ENCODE measurements at regions not wholly inside any gene's neighbourhood (a gene's known extent, or its start where the extent isn't known, plus 50 kb on each side); places are given as distances from the start of the nearest gene placed in this dataset.

DNA sequence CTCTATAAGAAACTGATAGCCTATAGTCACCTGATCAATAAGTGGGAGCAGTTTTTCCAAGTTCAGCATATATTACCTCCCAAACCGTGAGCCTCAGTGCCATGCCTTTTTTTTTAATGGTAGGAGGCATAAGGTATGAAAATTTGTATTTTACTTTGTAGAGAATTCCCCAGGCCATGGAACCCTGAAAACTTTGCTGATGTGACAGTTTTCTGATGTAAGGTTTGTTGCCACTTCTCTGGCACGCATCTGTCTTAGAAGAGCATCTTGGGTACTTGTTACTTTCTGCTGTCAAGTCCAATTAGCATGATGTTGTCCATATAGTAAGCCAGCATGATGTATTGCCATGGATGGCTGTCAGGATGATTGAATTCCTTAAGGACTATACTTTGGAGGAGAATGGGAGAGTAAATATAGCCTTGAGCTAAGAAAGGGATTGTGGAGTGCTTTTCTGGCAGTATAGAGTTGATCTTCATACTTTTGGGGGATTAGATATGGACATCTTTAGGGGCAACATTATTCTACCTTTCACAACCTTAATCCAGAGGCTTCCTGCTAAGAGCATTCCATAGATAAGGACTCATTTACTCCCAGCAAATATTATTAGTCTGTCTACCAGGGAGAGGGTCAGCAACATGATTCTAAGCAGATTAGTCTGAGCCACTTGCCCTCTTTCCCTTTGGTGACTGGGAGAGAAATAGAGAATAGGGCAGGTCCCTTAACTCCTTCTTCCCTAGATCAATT is 389.6 kb downstream of the YTHDC2 start:
- no peak for DNase-seq (ENCODE audit: low spot score)

GRCh38 chr5:113909782-113910181 is 396.3 kb downstream of the YTHDC2 start:
- no peak for DNase-seq (ENCODE audit: low spot score)

DNA sequence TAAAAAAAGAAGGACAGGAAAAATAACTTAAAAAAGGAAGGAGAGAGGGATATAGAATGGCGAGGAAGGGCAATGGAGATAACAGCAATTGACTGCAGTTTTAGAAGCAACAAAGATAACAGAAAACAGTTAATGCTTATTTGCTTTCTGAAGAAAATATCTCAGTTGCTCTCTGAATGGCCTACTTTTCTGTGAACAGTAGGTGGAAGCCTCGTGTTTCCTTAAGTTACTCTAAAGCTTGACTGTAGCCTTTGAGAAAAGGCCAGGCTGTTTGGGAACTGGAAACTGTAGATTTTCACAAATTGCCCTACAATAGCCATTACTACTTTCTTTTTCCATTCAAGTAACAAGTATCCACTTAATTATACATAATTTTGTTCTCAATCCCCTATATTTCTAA is 404.5 kb downstream of the YTHDC2 start:
- no peak for DNase-seq (ENCODE audit: low spot score)

GRCh38 chr5:113922343-113922742 is 408.8 kb downstream of the YTHDC2 start:
- no peak for DNase-seq (ENCODE audit: low spot score)

- DNase-seq (ENCODE audit: low spot score), result no peak
Measured at GRCh38 chr5:113935453-113935852, 422.0 kb downstream of the YTHDC2 start.

GRCh38 chr5:113937301-113937700 is 423.8 kb downstream of the YTHDC2 start:
- DNase-seq (ENCODE audit: low spot score), result no peak

GRCh38 chr5:113939988-113940387 is 421.9 kb upstream of the KCNN2 start:
- DNase-seq (ENCODE audit: low spot score), result no peak

DNA sequence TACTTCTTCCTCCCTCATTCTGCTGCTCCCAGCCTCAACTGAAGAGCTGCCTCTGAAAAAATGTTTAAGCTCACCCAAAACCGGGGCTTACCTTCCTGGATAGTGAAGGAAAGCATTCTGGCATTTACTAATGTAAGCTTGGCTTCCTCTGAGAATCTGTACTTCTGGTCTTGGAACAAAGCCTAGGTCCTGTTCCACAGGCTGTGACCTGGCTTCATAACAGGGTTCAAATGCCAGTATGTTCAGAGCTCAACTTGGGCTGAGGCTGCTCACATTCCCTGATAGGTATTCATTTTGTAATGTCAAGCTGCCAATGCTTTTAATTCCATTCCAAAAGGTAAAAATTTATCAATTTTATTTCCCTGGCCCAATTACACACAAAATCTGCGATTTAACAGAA is 411.7 kb upstream of the KCNN2 start:
- no peak for DNase-seq (ENCODE audit: low spot score)

GRCh38 chr5:113965225-113965624 is 396.6 kb upstream of the KCNN2 start:
- no peak for DNase-seq (ENCODE audit: low spot score)

GRCh38 chr5:113969901-113970300 is 392.0 kb upstream of the KCNN2 start:
- no peak for DNase-seq (ENCODE audit: low spot score)

DNA sequence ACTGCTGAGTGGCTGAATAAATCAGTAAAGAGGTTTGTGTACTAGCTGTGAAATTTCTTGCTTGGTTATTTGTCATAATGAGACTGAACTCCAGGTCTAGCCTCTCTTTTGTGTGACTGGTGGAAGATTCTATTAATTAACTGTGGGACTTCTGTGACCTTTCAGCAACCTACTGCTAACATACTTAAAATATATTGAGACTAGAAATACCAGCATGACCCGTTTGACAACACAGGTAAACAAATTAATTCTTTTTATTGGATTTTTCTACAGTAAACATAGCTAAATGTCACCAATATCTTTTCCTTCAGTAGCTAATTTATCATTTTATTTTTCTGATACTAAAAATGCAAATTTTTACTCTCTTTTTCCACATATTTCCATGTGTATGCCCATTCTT is 390.4 kb upstream of the KCNN2 start:
- DNase-seq (ENCODE audit: low spot score), result no peak

GRCh38 chr5:113974976-113975375 is 386.9 kb upstream of the KCNN2 start:
- DNase-seq (ENCODE audit: low spot score), result no peak

DNA sequence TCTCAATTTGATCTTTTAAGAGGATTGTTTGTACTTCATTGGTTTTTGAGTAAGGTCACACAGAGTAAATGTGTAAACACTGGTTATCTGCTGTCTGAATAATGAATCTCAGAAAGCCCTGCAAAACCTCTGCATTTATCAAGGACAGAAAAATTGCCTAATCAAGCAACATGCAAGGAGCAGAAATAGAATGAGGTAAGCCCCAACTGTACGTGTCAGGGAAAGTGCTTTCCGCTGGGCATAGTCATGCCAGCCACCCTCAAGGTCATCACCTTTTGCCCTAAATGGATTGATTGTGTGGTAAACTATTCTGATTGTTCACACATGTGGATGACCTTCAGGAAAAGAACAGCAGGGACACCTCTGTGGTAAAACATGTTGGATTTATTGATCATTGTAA is 376.9 kb upstream of the KCNN2 start:
- DNase-seq (ENCODE audit: low spot score), result no peak

DNA sequence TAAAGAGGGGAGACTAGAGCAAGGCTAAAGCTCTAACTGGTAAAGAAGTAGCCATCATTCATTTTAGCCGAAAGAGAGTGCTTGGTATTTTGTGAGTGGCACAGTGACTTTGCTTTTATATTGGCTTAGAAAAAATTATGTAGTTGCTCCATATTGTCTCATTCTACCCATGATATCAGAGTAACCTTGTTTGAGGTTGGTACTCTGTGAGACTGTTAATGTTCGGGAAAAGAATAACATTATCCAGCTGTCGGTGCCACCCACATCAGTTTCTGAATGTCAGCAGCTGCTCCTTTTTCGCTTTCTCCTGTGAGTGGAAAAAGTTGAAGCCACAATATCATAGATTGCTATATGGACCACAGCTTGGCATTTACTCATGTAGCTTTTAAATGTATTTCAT is 376.4 kb upstream of the KCNN2 start:
- DNase-seq (ENCODE audit: low spot score), result no peak

- DNase-seq (ENCODE audit: low spot score), result no peak
Measured at GRCh38 chr5:113989278-113989912, 372.5 kb upstream of the KCNN2 start.

- no peak for DNase-seq (ENCODE audit: low spot score)
Measured at GRCh38 chr5:113989913-113990305, 372.0 kb upstream of the KCNN2 start.

DNA sequence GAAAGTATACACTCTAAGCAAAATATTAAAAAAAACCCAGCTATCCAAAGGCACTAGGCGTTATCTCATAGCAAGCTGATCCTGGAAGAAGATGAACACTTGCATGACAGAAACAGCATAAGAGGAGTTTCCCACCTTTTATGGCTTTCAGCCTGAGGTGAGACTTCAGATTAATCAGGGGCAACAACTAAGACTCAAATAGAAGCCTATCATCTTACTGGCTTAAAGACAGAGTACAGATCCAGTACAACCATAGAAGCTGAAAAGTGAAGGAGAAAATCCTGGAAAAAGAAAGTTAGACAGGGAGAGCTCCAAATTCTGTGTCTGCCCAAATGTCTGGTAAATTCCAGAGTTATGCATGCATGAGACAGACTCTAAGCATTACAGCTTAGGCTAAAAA is 360.8 kb upstream of the KCNN2 start:
- DNase-seq (ENCODE audit: low spot score), result no peak

DNA sequence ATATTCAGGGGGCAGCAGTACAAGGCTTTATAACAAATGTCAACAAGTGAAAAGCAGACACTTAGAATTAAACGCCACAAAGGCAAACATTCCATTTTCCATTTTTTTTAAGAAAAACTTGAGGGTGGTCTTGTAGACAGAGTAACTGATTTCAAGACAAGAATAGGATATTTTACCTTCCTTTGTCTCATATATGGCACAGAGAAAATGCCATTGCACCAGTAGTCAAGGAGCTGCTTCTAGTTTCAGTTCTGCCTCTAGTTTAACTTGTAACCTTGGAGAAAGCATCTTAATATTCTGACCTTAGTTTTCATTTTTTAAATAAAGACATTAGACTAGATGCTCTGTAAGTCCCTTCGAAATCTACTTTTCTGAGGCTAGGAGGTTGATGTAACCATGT is 355.3 kb upstream of the KCNN2 start:
- DNase-seq (ENCODE audit: low spot score), result no peak

- no peak for DNase-seq (ENCODE audit: low spot score)
Measured at GRCh38 chr5:114007678-114008077, 354.2 kb upstream of the KCNN2 start.

DNA sequence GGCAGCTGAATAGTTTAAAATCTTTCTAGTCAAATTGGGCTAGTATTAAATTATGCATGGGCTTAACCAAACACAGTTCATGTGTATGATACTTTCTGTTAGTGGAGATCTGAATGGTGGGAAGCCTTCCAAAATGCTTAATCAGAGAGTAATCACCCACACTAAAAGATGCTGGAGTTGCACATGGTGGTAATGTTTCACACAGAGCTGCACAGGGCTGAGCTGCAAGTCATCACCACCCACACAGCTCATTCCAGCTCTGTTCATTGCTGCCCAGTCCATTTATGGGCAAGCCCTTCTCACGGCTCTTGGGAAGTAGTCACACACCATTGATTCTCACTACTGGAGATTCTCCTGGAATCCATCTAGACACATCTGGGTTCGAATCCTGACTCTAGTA is 351.5 kb upstream of the KCNN2 start:
- no peak for DNase-seq (ENCODE audit: low spot score)

DNA sequence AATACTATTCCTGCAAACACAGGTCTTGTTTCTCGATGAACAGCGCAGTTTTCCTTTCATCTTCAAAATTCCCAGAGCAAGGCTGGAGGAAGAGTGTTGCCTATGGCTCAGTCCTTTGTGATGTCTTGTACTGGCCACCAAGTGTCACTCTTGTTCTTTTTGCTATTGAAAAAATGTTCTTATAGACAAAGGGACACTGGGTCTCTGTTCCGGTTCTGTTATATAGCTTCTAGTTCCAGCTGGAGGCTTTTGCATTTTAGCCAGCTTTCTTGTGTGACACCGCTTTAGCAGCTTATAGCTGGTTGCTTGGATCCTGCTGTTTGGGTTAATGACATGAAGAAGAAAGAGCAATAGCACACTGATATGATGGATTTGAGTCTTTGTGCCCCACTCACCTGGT is 343.7 kb upstream of the KCNN2 start:
- no peak for DNase-seq (ENCODE audit: low spot score)

DNA sequence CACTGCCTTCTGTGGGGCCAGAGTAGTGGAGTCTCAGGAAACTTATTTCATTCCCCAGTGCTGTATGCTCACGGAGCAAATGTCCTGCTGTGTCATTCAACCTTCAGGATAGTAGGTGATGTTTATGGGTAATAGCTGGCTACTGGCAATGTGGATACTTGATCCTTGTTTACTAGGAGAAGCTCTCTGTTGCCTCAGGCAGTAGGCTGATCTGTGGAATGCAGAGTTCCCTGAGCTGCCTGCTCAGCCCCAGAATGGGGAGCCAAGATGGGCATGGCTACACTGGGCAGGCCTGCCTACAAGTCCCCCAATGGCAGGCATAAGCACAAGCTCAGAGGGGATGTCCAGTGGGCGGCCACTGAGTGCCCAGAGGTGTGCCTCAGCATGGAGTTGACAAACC is 323.1 kb upstream of the KCNN2 start:
- DNase-seq (ENCODE audit: low spot score), result no peak

DNA sequence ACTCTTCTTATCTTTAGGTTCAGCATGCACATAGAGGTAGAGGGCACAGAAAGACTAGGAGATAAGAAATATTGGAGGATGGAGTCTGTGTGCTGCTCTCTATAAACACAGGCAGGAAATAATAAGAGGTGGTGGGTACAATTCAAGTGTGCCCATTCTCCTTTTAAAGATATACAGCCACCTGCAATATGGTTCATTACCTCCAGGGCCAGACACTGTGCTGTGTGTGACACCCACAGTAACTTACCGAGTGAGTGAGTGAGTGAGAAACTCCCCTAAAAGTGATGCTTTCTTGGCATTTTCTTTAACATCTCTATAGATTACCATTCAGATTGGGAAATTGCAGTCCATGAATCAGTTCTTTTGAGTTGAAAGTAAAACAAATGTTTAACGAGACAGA is 311.8 kb upstream of the KCNN2 start:
- no peak for DNase-seq (ENCODE audit: low spot score)

- DNase-seq (ENCODE audit: low spot score), result no peak
Measured at GRCh38 chr5:114053372-114053771, 308.5 kb upstream of the KCNN2 start.

Measured in AG08395 (cell line).